Femur (tissue), 1 donor: ENCODE measurements at regions not wholly inside any gene's neighbourhood (a gene's known extent, or its start where the extent isn't known, plus 50 kb on each side); places are given as distances from the start of the nearest gene placed in this dataset.
"Not testable (repeated sequence)": the region's sequence is repeated elsewhere in the genome, so short reads cannot be mapped to it uniquely, and the experiment has no call there.

ENCODE experiments used
- DNase-seq: peaks from one replicate; pipeline ENCODE4 v3.0.0-alpha.2; 2017

DNA sequence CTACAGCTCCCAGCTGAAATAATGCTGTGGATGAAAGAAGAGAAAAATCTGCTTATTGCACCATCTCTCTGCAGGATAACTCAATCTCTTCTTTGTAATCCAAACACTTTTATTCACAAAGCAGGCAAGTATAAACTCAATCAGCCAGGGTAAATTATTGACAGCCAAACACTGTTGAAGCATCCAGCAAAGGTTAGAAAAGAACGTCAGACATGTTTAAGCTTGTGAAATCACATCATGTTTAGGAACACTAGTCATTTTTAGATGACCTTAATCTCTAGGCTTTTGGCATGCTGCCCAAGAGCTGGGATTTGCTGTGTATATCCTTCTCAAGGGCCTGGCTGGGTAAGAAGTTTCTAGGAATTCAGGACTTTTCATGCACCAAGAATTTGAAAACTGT lies 1148.1 kb upstream of the FANCL start:
- no peak for DNase-seq

DNA sequence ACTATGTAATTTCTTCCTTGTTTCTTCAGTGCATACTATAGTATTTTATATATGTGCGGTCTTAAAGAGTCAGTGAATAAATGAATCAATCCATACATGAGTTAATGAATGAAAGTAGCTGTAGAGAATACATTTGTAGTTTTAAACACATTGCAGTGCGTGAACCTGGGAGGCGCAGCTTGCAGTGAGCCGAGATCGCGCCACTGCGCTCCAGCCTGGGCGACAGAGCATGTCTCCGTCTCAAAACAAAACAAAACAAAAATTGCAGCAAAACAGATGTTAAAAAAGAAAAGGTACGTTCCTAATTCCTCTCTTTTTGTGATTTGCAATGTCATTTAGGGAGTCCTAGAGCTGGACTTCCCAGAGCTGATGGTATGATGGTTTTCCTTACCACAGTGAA lies 1144.8 kb upstream of the FANCL start:
- DNase-seq = no peak

DNA sequence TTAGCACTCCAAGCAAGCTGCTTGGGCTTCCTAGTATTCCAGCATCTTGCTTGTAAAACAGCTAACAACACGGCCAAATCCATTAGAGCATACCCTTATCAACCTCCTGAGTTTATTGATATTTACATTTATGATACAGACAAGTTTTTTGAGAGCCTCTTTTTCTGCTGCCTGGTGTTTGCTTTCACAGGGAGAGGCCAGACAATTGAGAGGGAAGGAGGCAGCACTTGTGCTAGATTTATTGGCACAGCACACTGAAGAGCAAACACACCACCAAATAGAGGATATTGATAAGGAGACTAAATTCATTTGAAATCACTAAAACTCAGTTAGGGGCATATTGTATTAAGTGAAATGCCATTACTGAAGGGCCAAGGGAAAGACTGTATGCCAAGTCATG lies 1142.3 kb upstream of the FANCL start:
- DNase-seq = no peak

DNA sequence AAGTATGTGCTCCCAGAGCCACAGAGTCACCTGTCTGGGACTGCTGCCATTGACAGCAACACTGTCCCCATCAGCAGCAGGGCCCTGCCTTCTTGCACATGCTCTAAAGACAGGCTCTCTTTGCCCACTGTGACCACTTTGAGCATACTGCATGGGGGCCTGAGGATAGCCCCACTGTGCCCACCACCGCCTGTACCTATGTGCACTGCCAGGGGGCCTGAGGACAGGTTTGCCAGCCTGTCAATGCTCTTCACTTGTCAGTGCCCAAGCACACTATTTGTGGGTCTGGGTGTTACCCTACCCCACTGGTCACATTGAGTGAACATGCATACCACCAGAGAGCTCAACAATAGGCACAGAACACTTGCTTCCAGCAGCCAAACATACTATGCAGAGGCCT lies 1137.0 kb upstream of the FANCL start:
- no peak for DNase-seq

DNA sequence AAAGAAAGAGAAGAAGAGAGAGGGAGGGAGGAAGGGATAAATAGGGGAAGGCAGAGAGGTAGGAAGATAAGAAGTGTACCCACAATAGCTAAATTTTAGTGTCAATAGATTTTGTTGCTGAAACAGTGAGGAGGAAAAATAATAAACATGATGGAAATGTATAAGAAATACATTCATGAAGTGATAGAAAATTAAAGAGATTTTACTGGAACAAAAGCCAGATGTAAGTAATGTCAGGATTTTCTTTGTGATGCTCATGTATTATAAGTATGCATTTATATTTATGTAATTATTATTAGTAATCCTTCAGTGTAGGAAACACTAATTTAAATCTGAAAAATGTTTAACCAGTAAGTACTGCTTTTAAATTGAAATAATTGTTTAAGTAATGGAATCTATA lies 1125.2 kb upstream of the FANCL start:
- no peak for DNase-seq

DNA sequence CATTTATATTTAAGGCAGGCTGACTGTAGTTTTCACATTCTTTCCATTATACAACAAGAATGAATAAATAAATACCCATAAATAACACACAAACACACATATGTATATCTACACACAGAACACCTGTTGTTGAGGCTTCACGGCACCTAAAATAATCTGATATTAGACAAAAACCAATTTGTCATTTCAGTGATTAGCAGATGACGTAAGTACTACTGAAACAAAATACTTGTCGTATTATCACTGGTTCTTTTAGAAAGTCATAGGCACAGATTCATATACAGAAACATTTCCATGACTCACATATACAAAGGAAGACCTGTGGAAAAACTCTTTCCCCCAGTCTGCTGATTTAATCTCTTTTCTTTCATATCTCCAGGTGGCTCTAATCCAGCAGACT lies 1113.4 kb upstream of the FANCL start:
- no peak for DNase-seq

DNA sequence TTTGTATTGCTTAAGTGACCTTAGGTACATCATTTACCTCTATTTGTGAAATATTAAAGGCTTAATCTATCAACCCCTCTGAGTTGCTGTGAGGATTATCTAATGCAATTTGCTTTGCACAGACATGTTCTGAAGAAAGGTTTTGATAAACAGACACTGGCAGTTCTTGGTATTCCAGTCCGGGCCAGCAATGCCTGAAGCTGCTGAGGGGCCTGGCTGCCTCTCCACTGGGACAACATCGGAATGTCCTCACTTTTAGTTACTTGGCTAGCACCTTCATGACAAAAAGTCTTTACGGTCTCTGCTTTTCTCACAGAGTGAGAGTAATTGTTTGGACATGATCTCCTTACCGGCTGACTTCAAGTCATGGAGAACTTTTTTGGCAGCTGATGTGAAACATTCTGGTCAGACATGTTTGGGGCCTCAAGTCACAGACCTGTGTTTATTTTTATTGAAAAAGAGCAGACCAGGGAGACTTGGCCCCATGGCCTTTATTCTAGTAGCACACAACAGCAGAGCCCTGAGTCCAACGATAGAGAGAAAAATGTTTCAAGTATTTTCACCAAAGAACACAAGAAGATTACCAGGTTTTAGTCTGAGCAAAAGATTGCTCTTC lies 1112.3 kb upstream of the FANCL start:
- DNase-seq = no peak

DNA sequence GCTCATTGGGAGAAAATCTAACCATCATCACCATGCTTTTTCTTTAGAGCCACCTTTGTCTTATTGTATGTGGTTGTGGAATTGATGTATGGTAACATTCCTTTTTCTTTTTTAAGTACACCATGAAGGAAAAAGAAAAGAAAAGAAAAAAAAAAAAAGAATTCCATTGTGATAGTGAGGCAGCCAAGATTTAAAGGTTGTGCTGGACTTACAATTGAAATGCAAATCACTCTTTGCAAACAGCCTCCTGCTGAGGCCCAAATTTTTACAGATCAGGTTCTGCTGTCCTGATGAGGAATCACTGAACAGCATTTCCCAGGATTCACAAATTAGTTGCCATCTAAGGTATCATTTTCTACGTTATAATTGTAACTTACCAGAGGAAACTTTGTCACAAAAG lies 1101.0 kb upstream of the FANCL start:
- DNase-seq = no peak

DNA sequence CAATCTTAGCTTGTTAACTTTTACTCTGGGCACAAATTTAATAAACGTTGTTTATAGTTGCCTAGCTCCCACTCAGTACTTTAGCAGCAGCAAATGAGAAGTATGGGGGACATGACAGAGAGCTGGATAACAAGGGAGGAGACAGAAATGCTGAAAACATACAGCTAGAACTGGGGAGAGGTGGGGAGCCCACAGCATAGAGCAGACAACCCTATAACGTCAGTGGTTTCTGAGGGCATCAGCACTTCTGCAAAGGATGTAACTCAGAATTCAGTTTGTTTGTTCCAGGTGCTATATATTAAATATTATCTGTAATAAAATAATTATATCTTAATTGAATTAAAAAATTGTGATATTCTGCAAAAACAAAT lies 1098.7 kb upstream of the FANCL start:
- DNase-seq = no peak

DNA sequence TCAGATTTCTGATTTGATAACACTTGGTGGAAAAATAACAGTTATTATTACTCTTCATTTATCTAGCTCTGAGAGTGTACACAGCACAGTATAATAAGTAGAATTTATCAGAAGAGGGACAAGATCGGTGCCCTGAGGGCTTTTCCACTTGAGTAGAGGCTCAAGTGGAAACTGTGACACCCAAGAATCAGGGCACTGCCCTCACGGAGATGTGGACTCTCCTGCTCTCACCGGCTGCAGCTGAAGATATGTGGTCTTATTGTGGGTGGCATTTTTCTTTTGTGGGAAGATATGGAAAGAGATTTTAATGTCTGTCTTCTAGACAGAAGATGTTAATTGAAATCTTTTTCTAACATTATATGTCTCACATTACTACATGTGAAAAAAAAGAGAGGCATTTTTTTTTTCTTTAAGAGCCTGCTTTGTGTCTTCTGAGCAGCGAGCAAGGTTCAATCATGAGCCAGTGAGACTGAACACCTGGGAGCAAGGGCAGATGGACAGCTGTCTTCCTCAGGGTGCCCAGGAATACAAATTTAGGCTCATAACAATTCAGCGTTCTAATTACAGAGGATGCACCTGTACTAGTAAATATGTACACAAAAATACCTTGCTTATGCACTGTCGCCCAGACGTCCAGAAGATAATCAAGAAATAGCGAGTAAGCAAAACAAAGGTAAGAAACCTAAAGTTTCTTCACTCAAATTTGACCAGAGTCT lies 1098.2 kb upstream of the FANCL start:
- DNase-seq = no peak

DNA sequence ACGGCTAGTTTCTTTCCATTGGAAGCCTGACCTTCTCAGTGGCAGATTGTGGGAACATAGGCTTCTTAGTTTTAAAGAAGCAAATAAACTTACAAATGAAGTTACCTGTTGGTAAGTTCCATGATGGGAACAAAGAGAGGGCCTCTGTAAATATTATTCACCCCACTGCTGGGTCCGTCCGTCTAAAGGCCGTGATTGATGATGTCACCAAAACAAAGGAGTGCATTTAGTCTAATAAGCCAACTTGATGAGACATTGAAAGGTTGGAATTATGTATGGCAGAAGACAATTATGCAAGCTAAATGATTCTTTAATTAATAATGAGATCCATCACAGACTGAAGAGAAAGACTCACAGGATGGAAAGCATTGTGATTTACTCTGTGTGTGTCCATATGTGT lies 1091.9 kb upstream of the FANCL start:
- no peak for DNase-seq

DNA sequence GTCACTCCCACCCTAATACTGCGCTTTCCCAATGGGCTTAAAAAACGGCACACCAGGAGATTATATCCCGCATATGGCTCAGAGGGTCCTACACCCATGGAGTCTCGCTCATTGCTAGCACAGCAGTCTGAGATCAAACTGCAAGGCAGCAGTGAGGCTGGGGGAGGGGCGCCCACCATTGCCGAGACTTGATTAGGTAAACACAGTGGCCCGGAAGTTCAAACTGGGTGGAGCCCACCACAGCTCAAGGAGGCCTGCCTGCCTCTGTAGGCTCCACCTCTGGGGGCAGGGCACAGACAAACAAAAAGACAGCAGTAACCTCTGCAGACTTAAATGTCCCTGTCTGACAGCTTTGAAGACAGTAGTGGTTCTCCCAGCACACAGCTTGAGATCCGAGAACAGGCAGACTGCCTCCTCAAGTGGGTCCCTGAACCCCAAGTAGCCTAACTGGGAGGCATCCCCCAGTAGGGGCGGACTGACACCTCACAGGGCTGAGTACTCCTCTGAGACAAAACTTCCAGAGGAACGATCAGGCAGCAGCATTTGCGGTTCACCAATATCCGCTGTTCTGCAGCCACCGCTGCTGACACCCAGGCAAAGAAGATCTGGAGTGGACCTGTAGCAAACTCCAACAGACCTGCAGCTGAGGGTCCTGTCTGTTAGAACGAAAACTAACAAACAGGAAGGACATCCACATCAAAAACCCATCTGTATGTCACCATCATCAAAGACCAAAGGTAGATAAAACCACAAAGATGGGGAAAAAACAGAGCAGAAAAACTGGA lies 1085.6 kb upstream of the FANCL start:
- DNase-seq = not testable (repeated sequence)

DNA sequence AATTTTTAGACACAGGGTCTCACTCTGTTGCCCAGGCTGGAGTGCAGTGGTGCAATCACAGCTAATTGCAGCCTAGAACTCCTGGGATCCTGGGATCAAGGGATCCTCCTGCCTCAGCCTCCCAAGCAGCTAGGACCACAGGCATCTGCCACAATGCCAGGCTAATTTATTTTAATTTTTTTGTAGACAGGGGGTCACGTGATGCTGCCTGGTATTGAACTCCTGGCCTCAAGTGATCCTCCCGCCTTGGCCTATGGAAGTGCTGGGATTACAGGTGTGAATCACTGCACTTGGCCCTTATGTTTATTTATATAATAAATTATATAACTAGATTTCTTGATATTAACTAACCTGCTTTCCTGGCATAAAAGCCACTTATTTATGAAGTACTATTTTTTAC lies 1081.7 kb upstream of the FANCL start:
- DNase-seq = no peak

DNA sequence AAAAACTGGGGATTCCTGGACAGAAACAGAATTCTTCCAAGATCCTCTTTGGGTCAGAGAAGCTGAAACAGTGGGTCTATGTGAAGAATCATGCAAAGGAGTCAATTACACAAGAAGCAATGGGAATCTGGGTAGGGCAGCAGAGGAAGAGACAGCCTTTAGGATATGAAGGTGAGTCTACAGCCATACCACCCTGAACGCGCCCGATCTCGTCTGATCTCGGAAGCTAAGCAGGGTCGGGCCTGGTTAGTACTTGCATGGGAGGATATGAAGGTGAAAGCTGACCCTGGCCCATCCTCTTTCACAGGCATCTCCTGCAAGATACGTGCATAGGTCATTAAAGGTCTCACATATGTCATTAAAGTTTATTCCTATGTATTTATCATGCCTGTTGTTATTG lies 1080.9 kb upstream of the FANCL start:
- no peak for DNase-seq

DNA sequence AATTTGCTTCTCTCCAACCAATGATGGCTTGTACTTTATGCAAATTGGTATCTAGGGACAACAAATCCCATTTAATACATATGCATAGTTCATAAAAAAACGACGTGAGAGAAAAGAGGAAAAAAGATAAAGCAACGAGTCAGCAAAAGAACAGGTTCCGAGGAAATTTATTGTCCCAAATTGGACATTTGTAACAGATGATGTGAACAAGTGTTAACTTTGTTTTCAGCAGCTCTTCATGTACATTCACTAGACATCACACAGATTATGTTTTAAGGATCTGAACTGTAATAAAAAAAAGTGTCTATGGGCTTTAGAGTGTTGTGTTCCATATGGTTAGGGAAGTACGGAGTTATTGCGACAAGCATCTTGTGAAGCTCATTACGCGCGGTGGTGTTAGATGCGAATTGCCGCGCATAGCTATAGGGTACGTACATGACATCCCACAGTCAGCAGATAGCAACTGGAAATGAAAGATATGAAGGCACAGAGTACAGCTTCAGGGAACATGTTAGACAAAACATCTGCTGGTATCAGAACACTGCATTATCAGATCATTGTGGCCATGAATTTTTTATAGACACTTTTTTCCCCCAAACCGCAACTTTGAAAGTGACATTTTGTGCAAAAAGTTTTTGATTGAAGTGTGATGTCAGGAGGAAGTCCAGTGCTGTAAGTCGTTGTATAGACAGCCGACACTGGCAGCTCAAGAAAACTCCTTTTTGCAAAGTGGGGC lies 1073.1 kb upstream of the FANCL start:
- no peak for DNase-seq

DNA sequence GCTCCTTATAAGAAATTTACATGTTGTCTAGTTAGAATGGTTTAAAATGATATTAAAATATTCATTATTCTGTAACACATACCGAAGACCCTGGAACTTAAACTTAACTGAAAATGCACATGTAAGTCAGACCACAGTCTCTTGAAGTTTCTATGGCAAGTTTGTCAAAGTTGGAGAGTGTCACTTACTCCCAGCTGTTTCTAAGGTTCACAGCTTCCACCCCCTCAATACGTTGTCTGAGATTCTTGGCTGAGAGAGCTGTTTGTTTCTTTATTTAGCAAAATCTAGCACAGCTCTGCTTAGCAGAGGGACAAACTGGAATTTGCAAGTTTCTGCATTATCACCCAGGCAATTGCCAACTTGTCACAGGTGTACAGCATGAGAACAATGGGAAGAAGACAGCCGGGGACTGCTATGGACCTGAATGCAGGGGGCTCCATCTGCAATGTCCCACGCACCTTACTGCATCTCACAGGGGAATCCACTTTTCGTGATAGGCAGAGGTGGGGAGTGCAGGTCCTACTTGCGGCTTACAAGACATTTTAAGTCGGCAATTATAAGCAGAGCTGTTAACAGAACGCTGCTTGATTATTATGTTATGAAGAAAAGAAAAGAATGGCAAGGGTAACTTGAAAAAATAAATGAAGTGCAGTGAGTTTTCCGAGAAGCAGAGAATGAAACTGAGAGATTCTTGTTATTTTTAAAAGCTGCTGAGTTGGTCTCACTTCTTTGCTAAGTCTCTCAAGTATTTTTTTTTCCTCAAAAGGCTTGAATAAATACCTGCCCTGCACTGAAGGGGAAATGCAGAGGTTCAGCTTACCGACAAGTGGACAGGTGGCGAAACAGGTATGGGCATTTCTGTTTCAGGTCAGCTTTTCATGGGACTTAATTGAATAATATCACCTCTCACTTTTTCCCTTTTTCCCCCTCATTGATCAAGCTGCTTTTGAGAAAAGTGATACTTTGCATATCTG lies 1072.1 kb upstream of the FANCL start:
- no peak for DNase-seq

DNA sequence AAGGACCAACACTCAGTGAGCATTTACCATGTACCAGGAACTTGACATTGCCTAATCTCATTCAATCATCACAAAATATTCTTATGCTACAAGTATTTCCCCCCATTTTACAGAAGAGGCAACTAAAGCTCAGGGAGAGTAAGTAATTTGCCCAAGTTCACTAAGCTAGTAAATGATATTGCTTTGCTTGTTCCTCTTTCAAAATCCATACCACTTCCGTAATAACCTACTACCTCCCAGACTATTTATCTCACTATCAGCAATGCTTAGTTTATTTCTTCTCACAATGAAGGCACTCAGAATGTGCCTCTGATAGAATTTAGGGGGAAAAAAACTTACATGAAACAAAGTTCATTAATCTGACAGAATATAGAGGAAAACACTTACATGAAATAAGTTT lies 1070.9 kb upstream of the FANCL start:
- no peak for DNase-seq

DNA sequence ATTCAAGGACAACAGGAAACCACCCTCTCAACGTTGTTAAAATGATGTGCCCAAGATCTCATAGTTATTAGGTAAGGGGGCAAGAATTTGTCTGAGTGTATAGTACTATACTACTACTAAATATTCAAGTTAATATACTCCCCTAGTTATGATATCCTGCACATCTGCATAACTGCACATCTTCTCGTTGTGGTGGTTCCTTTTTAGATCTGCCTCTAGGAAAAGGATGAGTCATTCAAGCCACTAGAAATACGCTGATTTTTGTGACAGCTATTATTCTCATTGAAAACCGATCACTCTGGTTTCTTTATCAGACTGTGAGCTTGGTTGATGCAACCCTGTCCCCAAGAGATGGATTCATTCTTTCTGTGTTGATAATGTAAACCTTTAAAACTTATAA lies 1067.0 kb upstream of the FANCL start:
- DNase-seq = no peak

DNA sequence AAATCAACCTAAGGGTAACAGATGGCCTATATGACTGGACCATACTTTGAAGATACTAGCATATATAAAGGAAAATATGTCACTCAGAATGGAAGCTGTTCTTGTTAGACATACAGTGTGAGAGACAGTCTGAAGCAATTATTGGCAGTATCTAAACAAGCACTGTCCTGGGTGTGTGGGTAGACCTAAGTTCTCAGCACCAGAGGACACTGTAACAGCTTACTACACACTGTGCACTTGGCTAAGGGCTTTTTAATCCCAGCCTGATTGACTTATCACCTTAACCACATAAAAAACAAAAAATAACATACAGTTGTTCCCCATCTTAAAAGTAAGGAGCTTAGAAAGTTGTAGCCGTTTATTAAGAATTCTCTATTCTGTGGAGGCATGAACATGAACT lies 1066.1 kb upstream of the FANCL start:
- DNase-seq = no peak

DNA sequence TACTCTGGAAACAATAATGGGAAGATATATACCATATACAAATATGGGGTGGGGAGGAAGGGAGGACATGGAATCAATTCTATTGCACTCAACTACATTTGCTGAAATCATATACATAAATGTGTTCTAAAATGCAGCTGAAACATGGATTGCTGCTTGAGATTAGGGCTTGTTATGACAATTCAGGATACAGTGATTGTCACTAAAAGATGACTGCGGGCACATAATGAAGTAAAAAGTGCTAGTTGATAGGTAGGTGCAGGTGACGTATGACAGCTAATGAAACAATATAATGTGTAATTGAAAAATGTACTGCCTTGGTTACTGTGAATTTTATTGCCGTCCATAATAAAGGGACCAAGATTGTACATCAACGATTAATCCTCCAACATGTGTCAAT lies 1062.1 kb upstream of the FANCL start:
- DNase-seq = no peak

DNA sequence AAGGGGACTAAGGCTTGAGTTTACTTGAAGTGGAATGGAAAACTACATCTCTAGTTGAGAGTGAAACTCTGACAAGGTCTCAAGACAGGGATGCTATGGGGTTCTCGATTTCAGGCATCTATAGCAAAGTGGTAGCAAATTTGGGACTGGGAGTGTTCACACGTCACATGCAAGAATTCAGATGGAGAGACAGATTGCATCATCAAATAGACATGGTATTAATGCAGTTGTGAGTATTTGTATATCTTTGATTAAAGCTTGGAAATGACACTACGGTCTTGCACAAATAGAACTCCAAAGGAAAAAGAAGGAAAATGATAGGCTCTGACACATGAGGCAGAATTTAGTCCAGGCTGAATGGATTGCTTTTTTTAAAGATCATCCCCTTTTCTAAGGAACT lies 1061.6 kb upstream of the FANCL start:
- DNase-seq = no peak
